Embryonic facial prominence (tissue), 1 donor: ENCODE measurements at regions not wholly inside any gene's neighbourhood (a gene's known extent, or its start where the extent isn't known, plus 50 kb on each side); places are given as distances from the start of the nearest gene placed in this dataset.
"Not testable (repeated sequence)": the region's sequence is repeated elsewhere in the genome, so short reads cannot be mapped to it uniquely, and the experiment has no call there.

Experiments used
- DNase-seq: peaks from one replicate; pipeline ENCODE4 v3.0.0-alpha.2; 2016; ENCODE audit errors: extremely low spot score

- DNase-seq: no peak
Observed at GRCh38 chr12:89883630-89884389, 175.2 kb upstream of the ATP2B1 start.

DNA sequence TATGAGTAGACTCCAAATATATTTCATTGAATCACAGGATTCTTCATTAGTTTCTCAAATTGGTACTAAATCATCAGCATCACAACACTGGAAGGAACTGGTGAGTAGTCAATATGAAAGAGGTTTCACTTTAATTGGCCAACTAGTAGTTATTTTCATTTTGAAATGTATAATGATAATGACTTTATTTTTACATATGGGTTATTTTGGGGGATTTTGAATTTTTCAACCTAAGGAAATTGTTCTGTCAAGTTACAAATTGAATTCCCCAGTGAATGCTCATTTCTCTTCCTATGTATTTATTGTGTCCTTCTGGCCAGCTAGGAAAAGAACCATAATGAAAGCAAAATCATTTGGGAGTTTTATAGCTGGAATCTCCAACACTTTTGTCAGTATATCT, 174.2 kb upstream of the ATP2B1 start:
- no peak for DNase-seq

DNA sequence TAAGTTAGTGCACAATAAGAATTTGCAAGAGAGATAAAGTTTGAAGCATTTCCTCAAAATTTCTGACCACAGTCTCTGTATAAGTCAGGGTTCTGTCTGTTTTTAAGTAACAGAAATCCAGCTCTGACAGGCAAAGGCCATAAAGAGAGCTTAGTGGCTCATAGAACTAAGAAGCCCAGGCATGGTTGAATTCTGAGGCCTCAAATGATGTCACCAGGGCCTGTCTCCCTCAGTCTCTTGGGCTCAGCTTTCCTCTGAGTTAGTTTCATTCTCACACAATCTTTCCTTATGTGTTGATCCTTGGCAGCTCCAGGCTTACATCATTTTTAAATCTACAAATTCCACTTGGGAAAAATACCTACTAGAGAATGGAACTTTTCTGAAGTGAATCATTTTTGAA, 173.4 kb upstream of the ATP2B1 start:
- DNase-seq: no peak

- no peak for DNase-seq
Observed at GRCh38 chr12:89880690-89881350, 172.2 kb upstream of the ATP2B1 start.

DNA sequence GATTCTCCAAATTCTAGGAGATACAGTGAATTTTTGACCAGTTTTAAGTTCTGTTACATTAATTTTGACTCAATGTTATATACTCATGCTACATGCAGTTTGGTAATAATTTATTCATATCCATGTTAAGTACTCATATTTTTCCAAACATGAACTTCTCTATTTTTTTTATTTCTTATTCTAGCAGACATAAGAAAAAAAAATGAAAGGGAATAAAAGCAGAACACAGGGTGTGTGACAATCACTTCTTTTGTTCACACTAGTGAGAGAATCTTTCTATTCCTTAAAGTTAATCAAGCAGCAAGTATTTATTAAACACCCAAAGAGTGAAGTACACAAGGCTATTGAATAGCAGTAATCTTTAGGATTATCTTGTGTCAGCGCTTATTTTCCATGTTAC, 171.1 kb upstream of the ATP2B1 start:
- DNase-seq: no peak

- no peak for DNase-seq
Observed at GRCh38 chr12:89878950-89879349, 170.3 kb upstream of the ATP2B1 start.

- DNase-seq: no peak
Observed at GRCh38 chr12:89878327-89878726, 169.7 kb upstream of the ATP2B1 start.

GRCh38 chr12:89877671-89878070, 169.0 kb upstream of the ATP2B1 start:
- DNase-seq: no peak

DNA sequence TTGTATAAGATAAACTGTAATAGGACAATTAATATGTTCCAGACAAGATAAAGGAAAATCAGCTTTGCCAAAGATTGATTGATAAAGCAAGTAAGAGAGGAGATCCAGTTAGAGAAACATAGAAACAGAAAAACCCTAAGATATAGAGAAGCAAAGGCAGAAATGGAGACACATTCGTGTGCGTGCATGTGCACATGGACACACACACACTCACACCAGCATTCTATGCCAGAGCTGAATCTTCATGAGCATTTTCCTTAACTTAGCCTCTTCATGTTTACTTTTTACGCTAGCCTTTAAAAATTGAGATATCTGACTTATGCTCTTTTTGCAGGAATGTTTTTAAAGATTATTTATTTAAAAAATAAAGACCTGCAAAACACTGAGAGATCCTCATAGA, 168.5 kb upstream of the ATP2B1 start:
- DNase-seq: no peak

DNA sequence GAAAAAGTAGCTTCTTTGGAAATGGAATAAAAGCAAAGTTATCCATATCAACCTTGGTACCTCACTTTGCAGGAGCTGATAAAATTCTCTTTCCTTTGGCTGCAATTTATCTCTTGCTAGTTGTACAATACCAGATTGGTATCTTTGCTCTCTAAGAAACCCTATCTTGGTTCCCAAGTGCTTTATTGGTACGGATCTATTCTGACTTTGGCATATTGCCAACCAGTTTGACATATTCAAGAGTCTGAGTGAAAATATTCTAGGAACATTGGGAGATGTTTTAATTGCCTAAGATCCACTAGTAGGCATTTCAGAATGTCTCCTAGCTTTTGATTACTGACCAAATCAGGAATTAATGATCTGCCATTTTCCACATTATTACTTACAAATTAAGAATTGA, 167.2 kb upstream of the ATP2B1 start:
- no peak for DNase-seq

- no peak for DNase-seq
Observed at GRCh38 chr12:89875225-89875624, 166.6 kb upstream of the ATP2B1 start.

DNA sequence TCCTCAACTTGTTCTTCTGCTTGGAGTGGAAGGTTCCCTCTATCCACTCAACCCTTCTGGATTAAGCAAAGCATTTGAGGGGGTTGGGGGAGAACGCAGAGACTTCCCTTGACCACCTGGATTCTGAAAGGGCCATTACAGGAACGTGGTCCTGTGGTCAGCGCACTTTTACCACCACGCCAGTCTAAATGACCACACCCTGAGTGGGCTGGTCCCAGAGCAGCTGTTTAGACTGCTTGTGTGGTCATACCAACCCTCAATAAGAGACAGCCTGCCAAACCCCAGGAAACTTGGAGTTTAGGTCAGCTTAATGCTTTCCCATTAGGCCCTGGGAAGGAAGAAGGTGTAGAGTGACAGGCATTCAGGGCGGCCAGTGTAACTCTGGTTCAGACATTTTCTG, 165.5 kb upstream of the ATP2B1 start:
- no peak for DNase-seq

DNA sequence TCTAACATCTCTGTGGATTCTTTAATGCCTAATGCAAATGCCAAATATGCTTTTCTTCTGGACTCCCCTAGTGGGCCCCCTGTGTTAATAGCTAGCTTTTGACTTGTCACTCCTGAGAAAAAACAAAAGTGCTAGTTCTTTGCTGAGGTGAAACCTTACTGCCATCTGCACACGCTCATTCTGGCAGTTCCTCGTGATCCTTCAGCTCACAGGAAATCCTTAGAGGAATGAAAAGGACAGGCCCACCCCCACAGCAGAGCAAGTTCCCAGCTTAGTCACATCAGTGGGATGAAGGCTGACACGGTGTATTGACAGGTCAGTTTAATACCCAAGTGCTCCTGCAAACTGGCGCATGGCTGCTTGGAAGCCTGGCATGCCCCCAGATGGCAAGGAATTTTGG, 165.1 kb upstream of the ATP2B1 start:
- DNase-seq: no peak

- no peak for DNase-seq
Observed at GRCh38 chr12:89872922-89873630, 164.4 kb upstream of the ATP2B1 start.

DNA sequence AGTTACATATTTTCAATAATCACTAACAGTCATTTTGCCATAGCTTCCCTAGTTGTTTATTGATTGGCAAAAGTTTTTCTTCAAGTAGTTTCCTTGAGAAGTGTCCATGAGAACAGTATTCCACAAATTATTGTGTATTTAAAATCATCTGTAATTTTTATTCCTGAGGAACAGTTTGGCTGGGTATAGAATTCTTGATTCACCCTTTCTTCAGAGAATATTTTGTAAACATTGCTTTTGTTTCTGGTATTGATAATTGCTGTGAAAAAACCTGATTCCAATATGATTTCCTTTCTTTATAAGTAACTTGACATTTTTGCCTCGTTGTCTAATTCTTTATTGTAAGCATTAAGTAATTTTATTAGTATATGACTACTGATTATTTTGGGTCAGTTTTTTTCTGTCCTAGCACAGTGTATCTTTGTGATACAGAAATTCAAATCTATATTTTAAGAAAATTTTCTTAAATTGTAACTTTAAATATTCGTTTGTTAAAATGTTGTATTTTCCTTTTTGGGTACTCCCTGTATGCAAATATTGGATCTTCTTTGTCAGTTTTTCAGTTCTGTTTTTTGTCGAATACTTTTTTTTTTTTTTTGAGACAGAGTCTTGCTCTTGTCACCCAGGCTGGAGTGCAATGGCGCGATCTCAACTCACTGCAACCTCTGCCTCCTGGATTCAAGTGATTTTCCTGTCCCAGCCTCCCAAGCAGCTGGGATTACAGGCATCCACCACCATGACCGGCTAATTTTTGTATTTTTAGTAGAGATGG, 162.0 kb upstream of the ATP2B1 start:
- DNase-seq: no peak

DNA sequence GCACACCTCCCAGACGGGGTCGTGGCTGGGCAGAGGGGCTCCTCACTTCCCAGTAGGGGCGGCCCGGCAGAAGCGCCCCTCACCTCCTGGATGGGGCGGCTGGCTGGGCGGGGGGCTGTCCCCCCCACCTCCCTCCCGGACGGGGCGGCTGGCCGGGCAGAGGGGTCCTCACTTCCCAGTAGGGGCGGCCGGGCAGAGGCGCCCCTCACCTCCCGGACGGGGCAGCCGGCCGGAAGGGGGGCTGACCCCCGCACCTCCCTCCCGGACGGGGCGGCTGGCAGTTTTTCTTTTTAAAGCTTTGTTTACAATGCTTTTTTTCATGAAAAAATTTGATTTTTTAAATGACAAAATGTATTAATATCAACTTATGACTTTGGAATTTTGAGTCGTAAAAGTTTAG, 159.0 kb upstream of the ATP2B1 start:
- DNase-seq: not testable (repeated sequence)

DNA sequence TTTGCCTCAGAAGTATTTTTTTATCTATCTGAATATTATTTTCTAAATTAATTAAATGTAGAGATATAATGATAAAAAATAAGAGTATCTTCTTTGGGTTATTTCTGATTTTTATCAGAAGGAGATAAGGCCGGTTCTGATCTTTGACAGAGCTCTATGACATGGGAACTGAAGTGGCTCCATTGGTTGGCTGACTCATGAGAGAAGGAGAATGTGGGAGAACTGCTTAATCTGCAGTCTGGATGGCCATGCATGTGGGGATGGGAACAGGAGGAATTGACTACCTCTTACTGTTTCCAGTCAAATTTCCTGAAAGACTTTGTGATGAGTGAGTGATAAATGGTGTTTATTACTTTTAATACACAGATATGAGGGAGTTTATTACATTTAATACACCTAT, 155.8 kb upstream of the ATP2B1 start:
- DNase-seq: no peak

GRCh38 chr12:89863968-89864367, 155.3 kb upstream of the ATP2B1 start:
- DNase-seq: no peak

- no peak for DNase-seq
Observed at GRCh38 chr12:89863493-89863938, 154.9 kb upstream of the ATP2B1 start.

DNA sequence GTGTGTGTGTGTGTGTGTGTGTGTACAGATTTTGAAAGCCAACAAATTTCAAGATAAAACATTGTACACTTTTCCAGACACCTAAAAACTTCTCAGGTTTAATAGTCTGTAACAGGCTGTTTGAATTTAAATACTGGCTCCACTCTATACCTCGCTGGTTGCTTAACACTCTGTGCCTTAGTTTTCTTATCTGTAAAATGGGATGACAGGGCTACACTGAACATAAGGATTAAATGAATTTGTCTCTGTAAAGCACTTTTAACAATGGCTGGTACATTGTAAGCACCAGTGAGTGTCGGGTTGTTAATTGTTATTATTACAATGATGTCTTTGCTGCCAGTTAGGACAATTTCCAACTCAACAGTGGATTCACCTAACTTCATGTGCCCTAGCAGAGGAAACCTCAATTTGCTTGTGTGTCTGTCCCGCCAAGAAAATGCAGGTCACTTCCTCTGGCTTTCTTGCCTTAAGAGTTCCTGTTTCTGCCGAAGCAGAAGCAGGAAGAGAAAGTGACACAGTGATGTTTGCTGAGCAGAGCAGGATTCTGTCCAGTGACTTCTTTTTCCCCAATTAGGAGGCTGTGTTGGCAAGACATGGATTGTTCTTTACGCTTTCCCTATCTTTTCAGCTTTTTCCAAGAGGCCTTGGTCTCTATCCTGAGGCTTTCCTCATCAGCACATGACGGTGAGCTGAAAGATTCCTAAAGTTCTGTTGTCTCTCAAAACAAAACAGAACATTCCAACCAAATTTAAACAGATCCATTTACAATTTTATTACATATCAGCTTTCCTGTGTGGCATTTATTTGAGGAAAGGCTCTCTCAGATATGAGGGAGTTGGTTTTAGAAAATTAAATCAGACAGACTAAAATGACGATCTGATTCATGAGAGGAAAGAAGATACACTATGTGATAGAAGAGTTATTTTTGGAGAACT, 154.1 kb upstream of the ATP2B1 start:
- DNase-seq: no peak

DNA sequence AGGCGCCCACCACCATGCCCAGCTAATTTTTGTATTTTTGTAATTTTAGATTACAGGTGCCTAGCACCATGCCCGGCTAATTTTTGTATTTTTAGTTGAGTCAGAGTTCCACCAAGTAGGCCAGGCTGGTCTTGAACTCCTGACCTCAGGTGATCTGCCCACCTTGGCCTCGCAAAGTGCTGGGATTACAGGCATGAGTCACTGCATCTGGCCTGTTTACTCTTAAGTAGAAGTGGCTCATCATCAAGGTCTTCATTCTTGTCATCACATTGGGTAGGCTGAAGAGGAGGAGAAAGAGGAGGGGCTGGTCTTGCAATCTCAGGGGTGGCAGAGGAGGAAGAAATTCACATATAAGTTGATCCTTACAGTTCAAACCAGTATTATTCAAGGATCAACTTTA, 152.4 kb upstream of the ATP2B1 start:
- no peak for DNase-seq
